HCT116 (cell line): ENCODE measurements at regions not wholly inside any gene's neighbourhood (a gene's known extent, or its start where the extent isn't known, plus 50 kb on each side); places are given as distances from the start of the nearest gene placed in this dataset.

Experiments used
- ATAC-seq: fragments of 200-7000 bp; cut with Tn5 transposase; 2 replicates; pipeline ENCODE4 v1.9.1; 2020; ENCODE audit warnings: mild to moderate bottlenecking, moderate library complexity
- BruUV-seq: library from RNA; stranded (reverse); fragments of 400-500 nt; replicated peaks from 2 replicates; lab custom pipeline; 2021; lab: Mats Ljungman, UMichigan
- CTCF ChIA-PET: fragments of 300-600 bp; sonication (Branson Sonifier 250); formaldehyde crosslinking; loops from one replicate; lab custom pipeline; 2021; ENCODE audit warnings: antibody characterized with exemption; lab: Charles Lee
- POLR2A ChIA-PET: fragments of 300-600, 350-600 bp; sonication (Branson Sonifier 250); formaldehyde crosslinking; loops from one replicate; lab custom pipeline; 2021; ENCODE audit warnings: antibody characterized with exemption; lab: Charles Lee
- RAD21 ChIA-PET, 2 experiments: fragments of 300-600 bp; sonication (Branson Sonifier 250); formaldehyde crosslinking; loops; one replicate each; lab custom pipeline; 2023; ENCODE audit warnings: low total read pairs in 2 of 2; ENCODE audit not compliant: uncharacterized antibody in 2 of 2, unreplicated experiment in 2 of 2, low non-redundant PET in 1 of 2; lab: Charles Lee
- DNase-seq: peaks from one replicate; pipeline ENCODE4 v3.0.0-alpha.2; 2010; ENCODE audit warnings: low read depth, low spot score
- H2AFZ ChIP-seq: fragments of 200-600 bp; shearing (Covaris generic), sonication (generic); 2 replicates; pipeline ENCODE4 v1.6.1; 2017; ENCODE audit warnings: low read depth, mixed run types, mixed read lengths, antibody characterized with exemption, low read length; ENCODE audit not compliant: poor library complexity, severe bottlenecking
- H3K27ac ChIP-seq: 2 replicates; pipeline ENCODE4 v1.5.1; 2012; ENCODE audit warnings: low read depth, low read length
- H3K27me3 ChIP-seq: fragments of 200-600 bp; sonication (generic); 2 replicates; pipeline ENCODE4 v1.6.1; 2016; ENCODE audit warnings: mixed run types, low read length, mixed read lengths; ENCODE audit not compliant: insufficient read depth
- H3K36me3 ChIP-seq, 2 experiments: fragments of 200-500 bp in 1 of 2; fragments of 200-600 bp in 1 of 2; sonication (Bioruptor generic) in 1 of 2; sonication (generic) in 1 of 2; 2 replicates each; pipeline versions ENCODE4 v1.5.1 to v1.6.1; 2014 to 2016; ENCODE audit warnings: low read length in 2 of 2, inconsistent platforms in 1 of 2, mixed read lengths in 1 of 2, mixed run types in 1 of 2; ENCODE audit not compliant: insufficient read depth in 2 of 2, control insufficient read depth in 1 of 2
- H3K4me1 ChIP-seq, 2 experiments: fragments of 200-600 bp in 1 of 2; sonication (generic) in 1 of 2; 2 replicates each; pipeline versions ENCODE4 v1.5.1 to v1.6.1; 2012 to 2017; ENCODE audit warnings: low read length in 2 of 2, inconsistent platforms in 1 of 2, mild to moderate bottlenecking in 1 of 2, mixed read lengths in 1 of 2, mixed run types in 1 of 2, moderate library complexity in 1 of 2; ENCODE audit not compliant: insufficient read depth in 2 of 2, control insufficient read depth in 1 of 2
- H3K4me2 ChIP-seq: fragments of 200-600 bp; sonication (generic); 2 replicates; pipeline ENCODE4 v1.6.1; 2017; ENCODE audit warnings: mixed run types, low read length, mixed read lengths
- H3K4me3 ChIP-seq, 2 experiments: fragments of 200-600 bp in 1 of 2; sonication (generic) in 1 of 2; replicated peaks in 1 of 2; 2 replicates each; pipeline ENCODE4 v1.5.1; 2011 to 2016; ENCODE audit warnings: low read length in 2 of 2, control low read depth in 1 of 2, low read depth in 1 of 2, mild to moderate bottlenecking in 1 of 2, mixed read lengths in 1 of 2, mixed run types in 1 of 2
- H3K79me2 ChIP-seq: fragments of 200-600 bp; sonication (generic); 2 replicates; pipeline ENCODE4 v1.6.1; 2017; ENCODE audit warnings: mild to moderate bottlenecking, mixed run types, low read length, moderate library complexity, mixed read lengths; ENCODE audit not compliant: insufficient read depth
- H3K9ac ChIP-seq: fragments of 200-600 bp; sonication (generic); 2 replicates; pipeline ENCODE4 v1.6.1; 2016; ENCODE audit warnings: low read length, mixed read lengths
- H3K9me2 ChIP-seq: fragments of 200-600 bp; sonication (generic), shearing (Covaris generic); 2 replicates; pipeline ENCODE4 v1.6.1; 2017; ENCODE audit warnings: mixed run types, mild to moderate bottlenecking, moderate library complexity; ENCODE audit not compliant: insufficient read depth
- H3K9me3 ChIP-seq, 2 experiments: fragments of 200-500 bp in 1 of 2; fragments of 200-600 bp in 1 of 2; sonication (Bioruptor generic) in 1 of 2; sonication (generic) in 1 of 2; 2 replicates each; pipeline ENCODE4 v1.6.1; 2014 to 2017; ENCODE audit warnings: low read length in 2 of 2, mixed read lengths in 2 of 2, inconsistent platforms in 1 of 2, low read depth in 1 of 2, mild to moderate bottlenecking in 1 of 2, mixed run types in 1 of 2, moderate library complexity in 1 of 2; ENCODE audit not compliant: control insufficient read depth in 1 of 2, insufficient read depth in 1 of 2
- H4K20me1 ChIP-seq: fragments of 200-600 bp; sonication (generic), shearing (Covaris generic); 2 replicates; pipeline ENCODE4 v1.6.1; 2017; ENCODE audit warnings: mixed run types, mild to moderate bottlenecking, moderate library complexity; ENCODE audit not compliant: insufficient read depth
- CEBPB ChIP-seq: IDR thresholded peaks from 2 replicates; pipeline ENCODE4 v1.6.1; 2012; ENCODE audit warnings: low read depth
- EZH2 ChIP-seq: fragments of 200-600 bp; sonication (generic); IDR thresholded peaks from 2 replicates; pipeline ENCODE4 v1.6.1; 2017; ENCODE audit warnings: antibody characterized with exemption, mixed run types
- FOSL1 ChIP-seq: IDR thresholded peaks from 2 replicates; pipeline ENCODE4 v1.6.1; 2012; ENCODE audit warnings: low read depth
- POLR2A ChIP-seq: IDR thresholded peaks from 2 replicates; pipeline ENCODE4 v1.7.0; 2011; ENCODE audit warnings: borderline replicate concordance; ENCODE audit not compliant: insufficient read depth, insufficient read length; ENCODE audit errors: extremely low read depth
- POLR2AphosphoS5 ChIP-seq: IDR thresholded peaks from 2 replicates; pipeline ENCODE4 v1.6.1; 2011; ENCODE audit warnings: mild to moderate bottlenecking, low read depth, low read length, moderate library complexity
- REST ChIP-seq: IDR thresholded peaks from 2 replicates; pipeline ENCODE4 v1.6.1; 2012; ENCODE audit warnings: low read depth
- SP1 ChIP-seq: IDR thresholded peaks from 2 replicates; pipeline ENCODE4 v1.6.1; 2012; ENCODE audit warnings: low read depth
- ZBTB33 ChIP-seq: IDR thresholded peaks from 2 replicates; pipeline ENCODE4 v1.6.1; 2011; ENCODE audit warnings: mild to moderate bottlenecking, low read length, moderate library complexity; ENCODE audit not compliant: insufficient replicate concordance; ENCODE audit errors: extremely low read depth
- intact Hi-C: fragments of 100-400 bp; cut with micrococcal nuclease; formaldehyde crosslinking; loops from 2 replicates; pipeline ENCODE4 v1.10.0; 2022

GRCh38 chr7:115409682-115410433 is 488.0 kb downstream of the MDFIC start:
- TF ChIP-seq POLR2AphosphoS5 (no peak), REST (no peak), POLR2A (no peak), SP1 (no peak), EZH2 (no peak), ZBTB33 (no peak), FOSL1 (no peak), CEBPB (no peak)
- Histone ChIP-seq H3K9me3 (no peaks in the 10 kb centered on the region), H3K4me3 (no peak overlapping the region), H3K27me3 (no peaks in the 10 kb centered on the region), H3K4me2 (no peak overlapping the region), H4K20me1 (no peaks in the 10 kb centered on the region), H3K9ac (no peak overlapping the region), H2AFZ (no peak overlapping the region), H3K79me2 (no peaks in the 10 kb centered on the region), H3K36me3 (no peaks in the 10 kb centered on the region), H3K9me2 (no peaks in the 10 kb centered on the region), H3K4me1 (no peaks in the 10 kb centered on the region), H3K27ac (no peak overlapping the region)
- RAD21 ChIA-PET: no interaction called here
- BruUV-seq: no TSS peak
- ATAC-seq (no peak), DNase-seq (no peak)
- POLR2A ChIA-PET: no interaction called here
- CTCF ChIA-PET: no interaction called here
- intact Hi-C loops: no loop called here
